Endothelial cell of umbilical vein (primary cell): ENCODE measurements at regions not wholly inside any gene's neighbourhood (a gene's known extent, or its start where the extent isn't known, plus 50 kb on each side); places are given as distances from the start of the nearest gene placed in this dataset.

Experiments used
- BruUV-seq: library from RNA; stranded (reverse); fragments of 400-500 nt; replicated peaks from 2 replicates; lab custom pipeline; 2021; lab: Mats Ljungman, UMichigan
- CTCF ChIA-PET: fragments of 300-600, 350-600 bp; sonication (Branson Sonifier 250); formaldehyde crosslinking; loops from one replicate; lab custom pipeline; 2021; ENCODE audit warnings: antibody characterized with exemption, inconsistent platforms; lab: Charles Lee
- POLR2A ChIA-PET: fragments of 300-600, 350-600 bp; sonication (Branson Sonifier 250); formaldehyde crosslinking; loops from one replicate; lab custom pipeline; 2021; ENCODE audit warnings: antibody characterized with exemption, inconsistent platforms; lab: Charles Lee
- DNase-seq: peaks from one replicate; pipeline ENCODE4 v3.0.0-alpha.2; 2011; ENCODE audit warnings: low read depth, low spot score
- FAIRE-seq: peaks from 2 replicates; lab custom pipeline; 2011; peaks lifted over from hg19 to GRCh38; lab: Jason Lieb, UNC
- H2AFZ ChIP-seq: 2 replicates; pipeline ENCODE4 v1.6.0; 2012; ENCODE audit warnings: low read depth, low read length, control low read depth, inconsistent platforms
- H3K27ac ChIP-seq: 2 replicates; pipeline ENCODE4 v1.5.1; 2011; ENCODE audit warnings: low read depth, mild to moderate bottlenecking, control low read depth, low read length, moderate library complexity; ENCODE audit not compliant: insufficient read depth
- H3K27me3 ChIP-seq, 2 experiments: 2 replicates each; pipeline versions ENCODE4 v1.6.0 to v1.6.1; 2011; ENCODE audit warnings: low read length in 2 of 2, mixed read lengths in 1 of 2; ENCODE audit not compliant: control insufficient read depth in 2 of 2, insufficient read depth in 2 of 2
- H3K36me3 ChIP-seq, 2 experiments: 2 replicates in 1 of 2; 3 replicates in 1 of 2; pipeline ENCODE4 v1.5.1; 2011; ENCODE audit warnings: low read length in 2 of 2, mild to moderate bottlenecking in 1 of 2, moderate library complexity in 1 of 2; ENCODE audit not compliant: control insufficient read depth in 2 of 2, insufficient read depth in 2 of 2; ENCODE audit errors: extremely low read depth in 1 of 2
- H3K4me1 ChIP-seq: 3 replicates; pipeline ENCODE4 v1.5.1; 2011; ENCODE audit warnings: mild to moderate bottlenecking, low read length; ENCODE audit not compliant: control insufficient read depth, insufficient read depth; ENCODE audit errors: extremely low read depth
- H3K4me2 ChIP-seq: 2 replicates; pipeline ENCODE4 v1.6.1; 2011; ENCODE audit warnings: low read length, control low read depth, mixed read lengths; ENCODE audit not compliant: insufficient read depth
- H3K4me3 ChIP-seq, 3 experiments: fragments of 200-600 bp in 1 of 3; sonication (generic), shearing (Covaris generic) in 1 of 3; replicated peaks in 1 of 3; 2 replicates each; pipeline ENCODE4 v1.5.1; 2011 to 2016; ENCODE audit warnings: control low read depth in 3 of 3, low read length in 3 of 3, mild to moderate bottlenecking in 2 of 3, inconsistent platforms in 1 of 3, low read depth in 1 of 3, moderate library complexity in 1 of 3; ENCODE audit not compliant: insufficient read depth in 1 of 3
- H3K79me2 ChIP-seq: 2 replicates; pipeline ENCODE4 v1.6.0; 2012; ENCODE audit warnings: low read length, inconsistent platforms; ENCODE audit not compliant: control insufficient read depth, insufficient read depth
- H3K9ac ChIP-seq: replicated peaks from 2 replicates; pipeline ENCODE3; 2011; ENCODE audit warnings: low read length, control low read depth; ENCODE audit not compliant: insufficient read depth; ENCODE audit errors: extremely low read depth
- H3K9me1 ChIP-seq: replicated peaks from 3 replicates; pipeline ENCODE4 v1.6.0; 2011; ENCODE audit warnings: mild to moderate bottlenecking, low read length; ENCODE audit not compliant: control insufficient read depth, insufficient read depth; ENCODE audit errors: extremely low read depth
- H3K9me3 ChIP-seq: replicated peaks from 2 replicates; pipeline ENCODE4 v1.5.1; 2012; ENCODE audit warnings: low read length, inconsistent platforms; ENCODE audit not compliant: control insufficient read depth, insufficient read depth
- H4K20me1 ChIP-seq: replicated peaks from 2 replicates; pipeline ENCODE3; 2011; ENCODE audit warnings: mild to moderate bottlenecking, low read length; ENCODE audit not compliant: control insufficient read depth, insufficient read depth; ENCODE audit errors: extremely low read depth
- CTCF ChIP-seq, 2 donors: IDR thresholded peaks; 1 replicate in 1 of 2; 2 replicates in 1 of 2; pipeline ENCODE4 v1.5.1; 2011; ENCODE audit warnings: low read length in 2 of 2, mild to moderate bottlenecking in 2 of 2, moderate library complexity in 2 of 2, control low read depth in 1 of 2, inconsistent platforms in 1 of 2, low read depth in 1 of 2; ENCODE audit not compliant: insufficient read depth in 1 of 2; ENCODE audit errors: extremely low read depth in 1 of 2
- FOS ChIP-seq: IDR thresholded peaks from 2 replicates; pipeline ENCODE4 v1.6.1; 2011; ENCODE audit warnings: mild to moderate bottlenecking, low read length, moderate library complexity, borderline replicate concordance; ENCODE audit not compliant: insufficient read depth
- JUN ChIP-seq: IDR thresholded peaks from 2 replicates; pipeline ENCODE4 v1.6.1; 2011; ENCODE audit warnings: borderline replicate concordance, low read depth; ENCODE audit not compliant: insufficient read length, insufficient read depth
- MYC ChIP-seq: IDR thresholded peaks from one replicate; pipeline ENCODE4 v1.6.1; 2011; ENCODE audit warnings: mild to moderate bottlenecking, low read depth, low read length
- POLR2A ChIP-seq: IDR thresholded peaks from 2 replicates; pipeline ENCODE4 v1.6.1; 2012; ENCODE audit warnings: low read depth, mild to moderate bottlenecking, control low read depth, low read length
- POLR2AphosphoS5 ChIP-seq: IDR thresholded peaks from 2 replicates; pipeline ENCODE4 v1.6.1; 2012; ENCODE audit warnings: low read depth, mild to moderate bottlenecking, control low read depth, low read length, moderate library complexity; ENCODE audit not compliant: insufficient read depth
- dilution Hi-C: fragments of 300-500 bp; cut with MboI; formaldehyde crosslinking; loops from one replicate; pipeline ENCODE4 v1.15.0; 2019; ENCODE audit warnings: low sequenced_read_pairs; ENCODE audit not compliant: extremely low pct_ligation_motif_present
- intact Hi-C: fragments of 100-400 bp; cut with micrococcal nuclease; formaldehyde crosslinking; loops from one replicate; pipeline ENCODE4 v1.10.0; 2022

DNA sequence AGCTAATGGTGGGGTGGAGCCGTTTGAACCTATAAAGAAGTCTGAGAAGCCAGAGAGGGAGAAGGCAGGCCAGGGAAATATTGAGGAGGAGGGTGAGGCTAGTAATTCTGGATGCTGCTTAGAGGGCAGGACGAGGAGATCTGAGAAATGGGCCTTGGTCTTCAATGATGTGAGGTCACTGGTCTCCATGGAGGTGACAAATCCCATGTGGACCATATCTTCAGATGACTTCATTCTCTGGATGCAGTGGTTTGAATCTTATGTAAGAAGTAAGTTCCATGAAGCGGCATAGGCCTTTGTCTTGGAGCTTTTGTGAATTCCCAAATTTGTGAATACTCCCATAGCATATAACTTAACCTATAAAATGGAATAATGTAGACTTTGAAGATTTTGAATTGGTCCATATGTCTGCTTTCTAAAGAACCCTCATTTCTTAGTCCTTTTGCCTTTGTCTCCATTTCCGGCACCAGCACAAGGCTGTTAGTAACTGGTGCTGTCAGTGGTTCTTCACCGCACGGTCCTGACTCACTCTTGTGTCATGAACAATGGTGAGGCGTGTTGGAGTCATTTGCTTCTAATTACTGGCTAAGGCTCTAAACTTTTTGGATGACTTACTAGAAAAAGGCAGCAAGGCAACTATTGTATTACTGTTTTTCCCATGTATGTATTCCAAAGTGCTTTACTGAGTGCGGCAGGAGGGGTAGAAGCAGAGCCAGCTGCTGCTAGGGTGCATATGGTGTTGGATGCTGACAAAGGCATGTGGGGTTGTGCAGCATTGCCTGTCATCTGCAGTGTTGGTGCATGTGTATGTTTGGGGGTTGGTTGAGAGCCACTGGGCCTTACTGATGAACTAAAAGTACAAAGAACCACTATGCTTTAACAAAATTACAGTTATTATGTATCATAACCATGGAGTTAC is 279.3 kb upstream of the C2CD4B start:
- intact Hi-C loops = no loop called here
- Histone ChIP-seq H3K4me3 (no peak overlapping the region), H3K27ac (no peak overlapping the region), H3K4me1 (no peaks in the 10 kb centered on the region), H3K79me2 (no peaks in the 10 kb centered on the region), H3K9me1 (no peaks in the 10 kb centered on the region), H2AFZ (no peak overlapping the region), H3K4me2 (no peak overlapping the region), H3K36me3 (no peaks in the 10 kb centered on the region), H3K9me3 (no peaks in the 10 kb centered on the region), H3K9ac (no peak overlapping the region), H4K20me1 (no peaks in the 10 kb centered on the region), H3K27me3 (no peaks in the 10 kb centered on the region)
- BruUV-seq = no TSS peak
- dilution Hi-C loops = no loop called here
- no peak for FAIRE-seq
- ChIA-PET CTCF (no interaction called here), POLR2A (no interaction called here)
- DNase-seq = no peak
- no peak for TF ChIP-seq FOS
- no peak for TF ChIP-seq CTCF (IDR thresholded peaks at IDR 0.05; ENCODE audit: extremely low read depth in 1 of 2, insufficient read depth in 1 of 2, low read depth in 1 of 2, low read length in 2 of 2)
- TF ChIP-seq MYC = no peak
- TF ChIP-seq POLR2A = no peak
- TF ChIP-seq JUN = no peak

- FAIRE-seq = no peak
Measured at GRCh38 chr15:62445244-62445643, 280.2 kb upstream of the C2CD4B start.

More at GRCh38 chr15:62445244-62445643, 280.2 kb upstream of the C2CD4B start:
- ChIA-PET POLR2A (no interaction called here), CTCF (no interaction called here)
- no peaks in the 10 kb centered on the region for H3K9me1 ChIP-seq
- H3K36me3 ChIP-seq = no peaks in the 10 kb centered on the region
- BruUV-seq = no TSS peak
- intact Hi-C loops = no loop called here
- H3K4me1 ChIP-seq = no peaks in the 10 kb centered on the region
- no peaks in the 10 kb centered on the region for H3K27me3 ChIP-seq
- no peak overlapping the region for H3K4me3 ChIP-seq
- no peak overlapping the region for H3K27ac ChIP-seq
- TF ChIP-seq POLR2AphosphoS5 = no peak
- TF ChIP-seq POLR2A = no peak
- no peaks in the 10 kb centered on the region for H3K79me2 ChIP-seq
- H3K9ac ChIP-seq = no peak overlapping the region
- H3K9me3 ChIP-seq = no peaks in the 10 kb centered on the region
- H4K20me1 ChIP-seq = no peaks in the 10 kb centered on the region
- DNase-seq = no peak
- H2AFZ ChIP-seq = no peak overlapping the region
- dilution Hi-C loops = no loop called here
- H3K4me2 ChIP-seq = no peak overlapping the region
